CD4-positive, alpha-beta T cell (primary cell): ENCODE measurements at regions not wholly inside any gene's neighbourhood (a gene's known extent, or its start where the extent isn't known, plus 50 kb on each side); places are given as distances from the start of the nearest gene placed in this dataset.

Experiments used
- ATAC-seq: fragments of 200-7000 bp; cut with Tn5 transposase; one replicate; pipeline ENCODE4 v1.10.0; 2022; ENCODE audit warnings: mild to moderate bottlenecking; ENCODE audit not compliant: poor library complexity
- CTCF ChIA-PET: fragments of 350-600 bp; sonication (Branson Sonifier 250); formaldehyde crosslinking; loops from one replicate; lab custom pipeline; 2021; ENCODE audit warnings: antibody characterized with exemption, inconsistent platforms; lab: Charles Lee
- POLR2A ChIA-PET: fragments of 350-600 bp; sonication (Branson Sonifier 250); formaldehyde crosslinking; loops from one replicate; lab custom pipeline; 2021; ENCODE audit warnings: antibody characterized with exemption, inconsistent platforms; lab: Charles Lee
- DNase-seq, 14 experiments: peaks; one replicate each; pipeline ENCODE4 v3.0.0-alpha.2; 2013 to 2020; ENCODE audit warnings: mixed read lengths in 2 of 14
- H3K27ac ChIP-seq, 2 donors: one replicate each; pipeline versions ENCODE4 v1.5.1 to v1.7.0; 2013; ENCODE audit warnings: low read length in 2 of 2, low read depth in 1 of 2, mild to moderate bottlenecking in 1 of 2
- H3K27me3 ChIP-seq, 2 experiments: 1 replicate in 1 of 2; 2 replicates in 1 of 2; pipeline versions ENCODE4 v1.6.1 to v1.7.0; 2013; ENCODE audit warnings: low read length in 2 of 2, control low read depth in 1 of 2, mild to moderate bottlenecking in 1 of 2, moderate library complexity in 1 of 2; ENCODE audit not compliant: insufficient read depth in 2 of 2, control insufficient read depth in 1 of 2
- H3K36me3 ChIP-seq: one replicate; pipeline ENCODE4 v1.6.1; 2013; ENCODE audit warnings: low read length, control low read depth; ENCODE audit not compliant: insufficient read depth
- H3K4me1 ChIP-seq: one replicate; pipeline ENCODE4 v1.6.1; 2013; ENCODE audit warnings: low read length, control low read depth; ENCODE audit not compliant: insufficient read depth
- H3K4me3 ChIP-seq: one replicate; pipeline ENCODE4 v1.5.1; 2013; ENCODE audit warnings: mild to moderate bottlenecking, low read length, moderate library complexity
- H3K9me3 ChIP-seq, 2 experiments: 1 replicate in 1 of 2; 2 replicates in 1 of 2; pipeline versions ENCODE4 v1.6.1 to v1.7.0; 2013; ENCODE audit warnings: low read length in 2 of 2, mild to moderate bottlenecking in 2 of 2, control low read depth in 1 of 2, moderate library complexity in 1 of 2; ENCODE audit not compliant: control insufficient read depth in 1 of 2, insufficient read depth in 1 of 2
- H3K27ac Mint-ChIP-seq: one replicate; pipeline ENCODE4 v1.8.0; 2020; ENCODE audit warnings: mixed read lengths
- H3K27me3 Mint-ChIP-seq: one replicate; pipeline ENCODE4 v1.8.0; 2021; ENCODE audit warnings: mixed read lengths
- H3K36me3 Mint-ChIP-seq: one replicate; pipeline ENCODE4 v1.8.0; 2021; ENCODE audit warnings: low read depth, mixed read lengths
- H3K4me1 Mint-ChIP-seq: one replicate; pipeline ENCODE4 v1.8.0; 2021; ENCODE audit warnings: low read depth, mixed read lengths
- H3K4me3 Mint-ChIP-seq: one replicate; pipeline ENCODE4 v1.8.0; 2020; ENCODE audit warnings: mild to moderate bottlenecking, mixed read lengths
- H3K9me3 Mint-ChIP-seq: one replicate; pipeline ENCODE4 v1.8.0; 2020; ENCODE audit warnings: mixed read lengths
- CTCF ChIP-seq: fragments of 200-600 bp; IDR thresholded peaks from one replicate; pipeline ENCODE4 v1.8.0; 2022; ENCODE audit warnings: antibody characterized with exemption, mild to moderate bottlenecking
- intact Hi-C, 2 experiments: fragments of 100-400 bp; cut with DNase I in 1 of 2; cut with micrococcal nuclease in 1 of 2; formaldehyde crosslinking; loops; one replicate each; pipeline versions ENCODE4 v1.15.1 to v1.9.0; 2023 to 2025; cut with DNase I, micrococcal nuclease

DNA sequence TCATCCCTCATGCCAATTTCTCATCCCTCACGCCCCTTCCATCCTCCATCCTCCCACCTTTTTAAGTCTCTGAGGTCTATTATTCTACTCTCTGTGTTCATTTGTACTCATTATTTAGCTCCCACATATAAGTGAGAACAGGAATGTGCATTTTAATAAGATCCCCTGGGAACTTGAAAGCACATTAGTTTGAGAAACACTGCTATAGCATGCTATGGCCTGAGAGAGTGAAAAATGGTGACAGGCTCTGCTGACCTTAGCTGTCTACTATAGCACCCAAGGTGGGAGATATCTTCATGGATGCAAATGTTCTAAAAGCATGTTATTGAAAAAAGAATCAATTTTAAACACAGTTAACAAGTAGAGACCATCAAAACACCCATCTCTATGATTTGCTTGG is 712.0 kb downstream of the TFAP2A start:
- Histone ChIP-seq H3K9me3 (no peaks in the 10 kb centered on the region), H3K27me3 (no peaks in the 10 kb centered on the region), H3K36me3 (no peaks in the 10 kb centered on the region), H3K4me1 (no peaks in the 10 kb centered on the region), H3K4me3 (no peak overlapping the region), H3K27ac (no peak overlapping the region)
- intact Hi-C loops = no loop called here
- TF ChIP-seq CTCF = no peak
- no peaks in the 10 kb centered on the region for H3K4me1 Mint-ChIP-seq
- ATAC-seq (no peak), DNase-seq (no peak)
- POLR2A ChIA-PET = no interaction called here
- no peaks in the 10 kb centered on the region for H3K36me3 Mint-ChIP-seq
- CTCF ChIA-PET = no interaction called here
- H3K4me3 Mint-ChIP-seq = no peak overlapping the region
- no peaks in the 10 kb centered on the region for H3K27me3 Mint-ChIP-seq
- no peak overlapping the region for H3K27ac Mint-ChIP-seq
- H3K9me3 Mint-ChIP-seq = no peaks in the 10 kb centered on the region

- ChIA-PET POLR2A (no interaction called here), CTCF (no interaction called here)
- Mint-ChIP-seq H3K36me3 (no peaks in the 10 kb centered on the region), H3K27me3 (no peaks in the 10 kb centered on the region), H3K9me3 (peaks cover 5% of the 10 kb centered on the region), H3K27ac (no peak overlapping the region), H3K4me1 (no peaks in the 10 kb centered on the region), H3K4me3 (no peak overlapping the region)
- DNase-seq (no peak), ATAC-seq (no peak)
- H3K4me3 ChIP-seq = no peak overlapping the region
- H3K27me3 ChIP-seq = no peaks in the 10 kb centered on the region
- no peaks in the 10 kb centered on the region for H3K4me1 ChIP-seq
- no peaks in the 10 kb centered on the region for H3K9me3 ChIP-seq
- H3K27ac ChIP-seq = no peak overlapping the region
- H3K36me3 ChIP-seq = no peaks in the 10 kb centered on the region
- intact Hi-C loops = no loop called here
- TF ChIP-seq CTCF = no peak
Measured at GRCh38 chr6:9699888-9700287, 715.0 kb downstream of the TFAP2A start.

DNA sequence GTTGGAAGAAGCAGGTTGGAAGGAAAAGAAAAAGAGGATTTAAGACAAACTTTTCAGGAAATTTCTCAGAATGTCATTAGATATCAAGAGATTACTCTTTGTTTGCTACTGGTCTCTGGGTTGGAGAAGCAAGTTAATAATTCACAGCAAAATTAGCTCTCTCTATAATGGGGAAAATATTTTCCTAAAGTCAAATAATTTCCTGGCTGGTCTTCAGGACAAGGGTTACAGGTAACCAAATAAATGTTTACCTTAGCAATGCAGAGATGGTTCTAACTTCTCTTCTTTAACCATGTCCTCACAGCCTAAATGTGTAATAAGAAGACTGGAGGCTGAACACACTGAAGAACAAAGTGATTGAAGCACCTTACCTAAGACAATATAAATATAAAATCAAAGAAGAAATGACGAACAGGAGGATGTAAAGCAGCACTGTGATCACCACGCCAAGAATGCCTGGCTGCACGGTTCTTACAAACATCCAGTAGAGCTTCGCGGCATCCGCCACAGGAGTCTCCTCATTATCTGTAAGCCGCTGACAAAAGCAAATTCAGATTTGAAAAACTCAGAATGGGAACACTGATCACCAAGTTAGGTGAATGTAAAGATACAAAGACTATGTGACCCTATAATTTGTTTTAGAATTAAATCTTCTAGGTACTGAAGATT is 717.5 kb downstream of the TFAP2A start:
- H3K27me3 Mint-ChIP-seq = no peaks in the 10 kb centered on the region
- no peak overlapping the region for H3K4me3 ChIP-seq
- H3K9me3 Mint-ChIP-seq = peaks cover 8% of the 10 kb centered on the region
- ChIA-PET CTCF (no interaction called here), POLR2A (no interaction called here)
- intact Hi-C loops = no loop called here
- no peaks in the 10 kb centered on the region for H3K36me3 Mint-ChIP-seq
- no peak for ATAC-seq
- no peaks in the 10 kb centered on the region for H3K36me3 ChIP-seq
- DNase-seq = no peak
- H3K9me3 ChIP-seq = no peaks in the 10 kb centered on the region
- no peak overlapping the region for H3K27ac Mint-ChIP-seq
- H3K4me3 Mint-ChIP-seq = no peak overlapping the region
- no peaks in the 10 kb centered on the region for H3K4me1 Mint-ChIP-seq
- no peaks in the 10 kb centered on the region for H3K27me3 ChIP-seq
- no peak overlapping the region for H3K27ac ChIP-seq
- no peak for TF ChIP-seq CTCF
- no peaks in the 10 kb centered on the region for H3K4me1 ChIP-seq
